ENCODE measurements at regions not wholly inside any gene's neighbourhood (a gene's known extent, or its start where the extent isn't known, plus 50 kb on each side); places are given as distances from the start of the nearest gene placed in this dataset.

DNA sequence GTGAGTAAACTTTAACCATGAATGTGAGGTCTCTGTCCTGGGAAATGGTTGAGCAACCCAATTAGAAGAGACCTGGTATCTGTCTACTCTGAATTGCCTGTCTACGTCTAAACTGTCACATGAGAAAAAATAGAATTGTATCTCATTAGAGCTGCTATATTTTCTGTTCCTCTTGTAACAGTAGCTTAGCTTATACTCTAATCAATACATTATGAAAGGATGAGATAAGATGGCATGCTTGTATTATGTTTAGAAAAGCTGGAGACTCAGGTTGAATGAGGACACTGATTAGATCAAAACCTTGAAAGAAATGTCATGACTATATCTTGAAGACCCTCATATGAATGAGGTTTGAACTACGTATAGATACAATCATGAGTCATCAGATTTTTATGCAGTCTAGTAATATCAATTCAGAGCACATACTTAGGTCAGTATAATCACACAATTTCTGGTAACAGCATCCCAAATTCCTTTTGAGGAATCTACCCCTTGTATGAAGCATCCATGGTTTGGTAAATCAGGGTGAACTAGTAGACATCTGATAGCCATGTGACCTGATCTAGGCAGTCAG is 561.5 kb upstream of the CHORDC1 start:
- Histone ChIP-seq H2AFZ (ENCODE audit: low read length) (no peak overlapping the region), H3K4me2 (ENCODE audit: insufficient read depth, low read length, poor library complexity, severe bottlenecking) (no peak overlapping the region), H4K91ac (ENCODE audit: low read depth, low read length, poor library complexity) (no peak overlapping the region), H2BK5ac (ENCODE audit: low read length) (no peak overlapping the region), H3K4ac (ENCODE audit: low read length) (no peak overlapping the region), H3K4me1 (ENCODE audit: control insufficient read depth in 2 of 2, insufficient read depth in 1 of 2, low read depth in 1 of 2, low read length in 2 of 2) (no peaks in the 10 kb centered on the region), H3K9ac (ENCODE audit: low read depth, low read length, poor library complexity) (no peak overlapping the region), H3K4me3 (ENCODE audit: low read length in 2 of 2) (no peak overlapping the region), H3K18ac (ENCODE audit: low read length) (no peak overlapping the region), H4K8ac (ENCODE audit: low read depth, low read length) (no peak overlapping the region), H3K27ac (replicated peaks; ENCODE audit: low read length) (no peak overlapping the region), H2AK5ac (ENCODE audit: low read depth, low read length) (no peak overlapping the region), H3K23ac (ENCODE audit: low read depth, low read length, poor library complexity) (no peak overlapping the region), H3K9me3 (replicated peaks in 1 of 2; ENCODE audit: control insufficient read depth in 2 of 2, insufficient read depth in 1 of 2, low read depth in 1 of 2, low read length in 2 of 2) (no peaks in the 10 kb centered on the region), H3K14ac (ENCODE audit: low read length) (no peak overlapping the region), H3K27me3 (ENCODE audit: control insufficient read depth in 3 of 3, insufficient read depth in 3 of 3, low read depth in 1 of 3, low read length in 3 of 3) (no peaks in the 10 kb centered on the region), H2BK12ac (ENCODE audit: low read length) (no peak overlapping the region), H2BK120ac (ENCODE audit: low read depth, low read length) (no peak overlapping the region), H3K79me1 (ENCODE audit: low read depth, low read length) (no peaks in the 10 kb centered on the region), H3K36me3 (replicated peaks in 1 of 2; ENCODE audit: control insufficient read depth in 2 of 2, insufficient read depth in 2 of 2, low read length in 2 of 2) (no peaks in the 10 kb centered on the region), H2BK15ac (ENCODE audit: low read length) (no peak overlapping the region)
- DNase-seq (ENCODE audit: low spot score) = no peak
- no CpG with 5 or more reads among the region's 2 CpGs for WGBS, 2 donors (ENCODE audit: extremely low coverage in 2 of 2, insufficient read length in 2 of 2, insufficient replicate concordance in 1 of 2)

DNA sequence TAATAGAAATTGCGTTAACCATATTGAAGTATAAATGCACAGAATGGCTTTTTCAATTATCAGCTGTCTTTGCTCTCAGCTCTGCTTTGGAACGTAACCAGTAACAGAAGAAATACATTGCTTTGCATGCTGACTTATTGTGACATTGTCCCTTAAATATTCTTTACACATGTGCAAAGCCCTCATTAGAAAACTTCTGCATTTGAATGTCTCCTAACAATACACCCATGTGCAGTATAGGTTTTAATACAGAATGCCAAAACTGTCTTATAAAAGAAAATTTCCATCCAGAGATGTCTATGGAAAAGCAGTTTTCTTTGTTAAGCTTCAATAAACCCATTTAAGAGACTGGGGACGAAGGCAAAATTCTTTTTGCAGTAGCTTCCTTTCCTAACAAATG is 560.3 kb upstream of the CHORDC1 start:
- Histone ChIP-seq H4K91ac (ENCODE audit: low read depth, low read length, poor library complexity) (no peak overlapping the region), H3K4me3 (ENCODE audit: low read length in 2 of 2) (no peak overlapping the region), H3K36me3 (replicated peaks in 1 of 2; ENCODE audit: control insufficient read depth in 2 of 2, insufficient read depth in 2 of 2, low read length in 2 of 2) (no peaks in the 10 kb centered on the region), H2BK15ac (ENCODE audit: low read length) (no peak overlapping the region), H3K18ac (ENCODE audit: low read length) (no peak overlapping the region), H2AK5ac (ENCODE audit: low read depth, low read length) (no peak overlapping the region), H3K9ac (ENCODE audit: low read depth, low read length, poor library complexity) (no peak overlapping the region), H3K23ac (ENCODE audit: low read depth, low read length, poor library complexity) (no peak overlapping the region), H2BK12ac (ENCODE audit: low read length) (no peak overlapping the region), H3K4ac (ENCODE audit: low read length) (no peak overlapping the region), H2AFZ (ENCODE audit: low read length) (no peak overlapping the region), H3K27ac (replicated peaks; ENCODE audit: low read length) (no peak overlapping the region), H3K4me1 (ENCODE audit: control insufficient read depth in 2 of 2, insufficient read depth in 1 of 2, low read depth in 1 of 2, low read length in 2 of 2) (no peaks in the 10 kb centered on the region), H4K8ac (ENCODE audit: low read depth, low read length) (no peak overlapping the region), H2BK5ac (ENCODE audit: low read length) (no peak overlapping the region), H3K79me1 (ENCODE audit: low read depth, low read length) (no peaks in the 10 kb centered on the region), H3K4me2 (ENCODE audit: insufficient read depth, low read length, poor library complexity, severe bottlenecking) (no peak overlapping the region), H3K9me3 (replicated peaks in 1 of 2; ENCODE audit: control insufficient read depth in 2 of 2, insufficient read depth in 1 of 2, low read depth in 1 of 2, low read length in 2 of 2) (no peaks in the 10 kb centered on the region), H2BK120ac (ENCODE audit: low read depth, low read length) (no peak overlapping the region), H3K14ac (ENCODE audit: low read length) (no peak overlapping the region), H3K27me3 (ENCODE audit: control insufficient read depth in 3 of 3, insufficient read depth in 3 of 3, low read depth in 1 of 3, low read length in 3 of 3) (no peaks in the 10 kb centered on the region)
- WGBS, 2 donors (ENCODE audit: extremely low coverage in 2 of 2, insufficient read length in 2 of 2, insufficient replicate concordance in 1 of 2) = 100% methylated on average over 1 of the region's 3 CpGs; no CpG with 5 or more reads in 1 of the 2 donors
- DNase-seq (ENCODE audit: low spot score) = no peak

DNA sequence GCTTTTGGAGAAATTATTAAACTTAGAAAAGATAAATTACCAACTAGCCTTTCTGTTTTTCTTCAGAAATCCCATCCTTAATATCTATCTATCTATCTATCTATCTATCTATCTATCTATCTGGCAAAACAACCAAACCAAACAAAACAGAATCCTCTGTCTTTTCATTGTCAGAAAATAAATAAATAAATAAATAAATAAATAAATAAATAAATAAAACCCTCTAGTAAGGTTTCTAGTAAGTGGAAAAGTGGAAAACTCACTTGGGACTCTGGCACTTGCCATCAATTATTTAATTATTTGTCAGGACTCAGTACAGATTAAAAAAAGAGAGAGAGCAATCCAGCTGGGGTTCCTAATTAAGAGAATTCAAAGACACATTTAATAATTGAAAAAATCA is 556.2 kb upstream of the CHORDC1 start:
- Histone ChIP-seq H2AFZ (ENCODE audit: low read length) (no peak overlapping the region), H3K14ac (ENCODE audit: low read length) (no peak overlapping the region), H3K4me2 (ENCODE audit: insufficient read depth, low read length, poor library complexity, severe bottlenecking) (no peak overlapping the region), H3K4me3 (ENCODE audit: low read length in 2 of 2) (no peak overlapping the region), H2BK120ac (ENCODE audit: low read depth, low read length) (no peak overlapping the region), H4K8ac (ENCODE audit: low read depth, low read length) (no peak overlapping the region), H3K36me3 (replicated peaks in 1 of 2; ENCODE audit: control insufficient read depth in 2 of 2, insufficient read depth in 2 of 2, low read length in 2 of 2) (no peaks in the 10 kb centered on the region), H2BK5ac (ENCODE audit: low read length) (no peak overlapping the region), H2BK15ac (ENCODE audit: low read length) (no peak overlapping the region), H3K9ac (ENCODE audit: low read depth, low read length, poor library complexity) (no peak overlapping the region), H3K27me3 (ENCODE audit: control insufficient read depth in 3 of 3, insufficient read depth in 3 of 3, low read depth in 1 of 3, low read length in 3 of 3) (no peaks in the 10 kb centered on the region), H3K79me1 (ENCODE audit: low read depth, low read length) (no peaks in the 10 kb centered on the region), H3K23ac (ENCODE audit: low read depth, low read length, poor library complexity) (no peak overlapping the region), H3K27ac (replicated peaks; ENCODE audit: low read length) (no peak overlapping the region), H3K9me3 (replicated peaks in 1 of 2; ENCODE audit: control insufficient read depth in 2 of 2, insufficient read depth in 1 of 2, low read depth in 1 of 2, low read length in 2 of 2) (peaks cover 0 to 3% of the 10 kb centered on the region in 2 donors), H3K4ac (ENCODE audit: low read length) (no peak overlapping the region), H4K91ac (ENCODE audit: low read depth, low read length, poor library complexity) (no peak overlapping the region), H3K18ac (ENCODE audit: low read length) (no peak overlapping the region), H3K4me1 (ENCODE audit: control insufficient read depth in 2 of 2, insufficient read depth in 1 of 2, low read depth in 1 of 2, low read length in 2 of 2) (no peaks in the 10 kb centered on the region), H2BK12ac (ENCODE audit: low read length) (no peak overlapping the region), H2AK5ac (ENCODE audit: low read depth, low read length) (no peak overlapping the region)
- DNase-seq (ENCODE audit: low spot score) = no peak

DNA sequence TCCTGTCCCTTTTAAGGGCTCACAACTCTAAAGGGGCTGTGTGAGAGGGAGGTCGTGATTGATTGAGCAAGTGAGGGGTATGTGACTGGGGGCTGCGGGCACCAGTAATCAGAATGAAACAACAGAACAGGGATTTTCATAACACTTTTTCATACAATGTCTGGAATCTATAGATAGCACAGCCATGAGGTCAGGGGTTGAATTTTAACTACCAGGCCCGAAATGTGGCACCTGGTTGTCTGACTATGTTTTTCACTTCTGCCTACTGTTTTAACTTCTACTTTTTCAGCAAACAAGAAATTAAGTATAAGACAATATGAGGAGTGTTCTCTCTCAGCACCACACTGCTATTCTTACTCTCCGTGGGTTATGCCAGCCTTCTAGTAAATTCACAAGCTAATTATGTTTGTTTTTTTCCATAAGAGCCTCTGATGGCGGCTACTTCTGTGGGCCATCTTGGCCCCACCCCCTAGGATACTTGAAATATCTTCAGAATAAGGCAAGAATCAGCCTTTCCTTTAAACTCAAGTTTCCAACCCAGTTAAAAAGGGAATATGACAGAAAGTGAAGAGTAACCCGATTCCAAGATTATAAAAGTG is 552.8 kb upstream of the CHORDC1 start:
- Histone ChIP-seq H3K4ac (ENCODE audit: low read length) (no peak overlapping the region), H3K4me2 (ENCODE audit: insufficient read depth, low read length, poor library complexity, severe bottlenecking) (no peak overlapping the region), H2BK5ac (ENCODE audit: low read length) (no peak overlapping the region), H3K14ac (ENCODE audit: low read length) (no peak overlapping the region), H3K9me3 (replicated peaks in 1 of 2; ENCODE audit: control insufficient read depth in 2 of 2, insufficient read depth in 1 of 2, low read depth in 1 of 2, low read length in 2 of 2) (peaks cover 0 to 3% of the 10 kb centered on the region in 2 donors), H3K27me3 (ENCODE audit: control insufficient read depth in 3 of 3, insufficient read depth in 3 of 3, low read depth in 1 of 3, low read length in 3 of 3) (no peaks in the 10 kb centered on the region), H3K4me1 (ENCODE audit: control insufficient read depth in 2 of 2, insufficient read depth in 1 of 2, low read depth in 1 of 2, low read length in 2 of 2) (no peaks in the 10 kb centered on the region), H2BK12ac (ENCODE audit: low read length) (no peak overlapping the region), H3K79me1 (ENCODE audit: low read depth, low read length) (no peaks in the 10 kb centered on the region), H3K27ac (replicated peaks; ENCODE audit: low read length) (no peak overlapping the region), H4K91ac (ENCODE audit: low read depth, low read length, poor library complexity) (no peak overlapping the region), H3K4me3 (ENCODE audit: low read length in 2 of 2) (no peak overlapping the region), H3K18ac (ENCODE audit: low read length) (no peak overlapping the region), H2BK120ac (ENCODE audit: low read depth, low read length) (no peak overlapping the region), H3K9ac (ENCODE audit: low read depth, low read length, poor library complexity) (no peak overlapping the region), H3K23ac (ENCODE audit: low read depth, low read length, poor library complexity) (no peak overlapping the region), H2BK15ac (ENCODE audit: low read length) (no peak overlapping the region), H3K36me3 (replicated peaks in 1 of 2; ENCODE audit: control insufficient read depth in 2 of 2, insufficient read depth in 2 of 2, low read length in 2 of 2) (no peaks in the 10 kb centered on the region), H4K8ac (ENCODE audit: low read depth, low read length) (no peak overlapping the region), H2AK5ac (ENCODE audit: low read depth, low read length) (no peak overlapping the region), H2AFZ (ENCODE audit: low read length) (no peak overlapping the region)
- no CpG with 5 or more reads among the region's 6 CpGs for WGBS, 2 donors (ENCODE audit: extremely low coverage in 2 of 2, insufficient read length in 2 of 2, insufficient replicate concordance in 1 of 2)
- DNase-seq (ENCODE audit: low spot score) = no peak
